ENCODE measurements at regions not wholly inside any gene's neighbourhood (a gene's known extent, or its start where the extent isn't known, plus 50 kb on each side); places are given as distances from the start of the nearest gene placed in this dataset.

- Histone ChIP-seq H4K20me1 (replicated peaks; ENCODE audit: insufficient read depth) (no peaks in the 10 kb centered on the region), H3K27me3 (ENCODE audit: insufficient read depth) (no peaks in the 10 kb centered on the region), H3K4me1 (ENCODE audit: insufficient read depth) (no peaks in the 10 kb centered on the region), H3F3A (replicated peaks; ENCODE audit: low read depth) (no peaks in the 10 kb centered on the region), H3K9me2 (ENCODE audit: insufficient read depth) (no peaks in the 10 kb centered on the region), H3K27ac (ENCODE audit: low read depth) (no peak overlapping the region), H3K79me2 (replicated peaks; ENCODE audit: insufficient read depth) (no peaks in the 10 kb centered on the region), H3K4me2 (no peak overlapping the region), H2AFZ (no peak overlapping the region), H3K4me3 (no peak overlapping the region), H3K36me3 (ENCODE audit: insufficient read depth) (no peaks in the 10 kb centered on the region)
- TF ChIP-seq JUNB (IDR thresholded peaks at IDR 0.05; ENCODE audit: unreplicated experiment) (no peak), STAT1 (IDR thresholded peaks at IDR 0.05; ENCODE audit: unreplicated experiment) (no peak), CREB1 (CRISPR knock-in tag; IDR thresholded peaks at IDR 0.05; ENCODE audit: low read depth) (no peak), ZNF114 (CRISPR knock-in tag; IDR thresholded peaks at IDR 0.05) (no peak), ZNF462 (CRISPR knock-in tag; IDR thresholded peaks at IDR 0.05) (no peak), NANOG (IDR thresholded peaks at IDR 0.05; ENCODE audit: borderline replicate concordance) (no peak), POLR2AphosphoS5 (IDR thresholded peaks at IDR 0.05; ENCODE audit: low read depth) (no peak), EZH2phosphoT487 (IDR thresholded peaks at IDR 0.05; ENCODE audit: unreplicated experiment) (no peak), ZNF331 (CRISPR knock-in tag; IDR thresholded peaks at IDR 0.05; ENCODE audit: low read depth) (no peak), EZH2 (IDR thresholded peaks at IDR 0.05; ENCODE audit: low read depth, unreplicated experiment) (no peak), REST (IDR thresholded peaks at IDR 0.05; ENCODE audit: unreplicated experiment) (no peak)
- TF ChIP-seq, protein P1, sequence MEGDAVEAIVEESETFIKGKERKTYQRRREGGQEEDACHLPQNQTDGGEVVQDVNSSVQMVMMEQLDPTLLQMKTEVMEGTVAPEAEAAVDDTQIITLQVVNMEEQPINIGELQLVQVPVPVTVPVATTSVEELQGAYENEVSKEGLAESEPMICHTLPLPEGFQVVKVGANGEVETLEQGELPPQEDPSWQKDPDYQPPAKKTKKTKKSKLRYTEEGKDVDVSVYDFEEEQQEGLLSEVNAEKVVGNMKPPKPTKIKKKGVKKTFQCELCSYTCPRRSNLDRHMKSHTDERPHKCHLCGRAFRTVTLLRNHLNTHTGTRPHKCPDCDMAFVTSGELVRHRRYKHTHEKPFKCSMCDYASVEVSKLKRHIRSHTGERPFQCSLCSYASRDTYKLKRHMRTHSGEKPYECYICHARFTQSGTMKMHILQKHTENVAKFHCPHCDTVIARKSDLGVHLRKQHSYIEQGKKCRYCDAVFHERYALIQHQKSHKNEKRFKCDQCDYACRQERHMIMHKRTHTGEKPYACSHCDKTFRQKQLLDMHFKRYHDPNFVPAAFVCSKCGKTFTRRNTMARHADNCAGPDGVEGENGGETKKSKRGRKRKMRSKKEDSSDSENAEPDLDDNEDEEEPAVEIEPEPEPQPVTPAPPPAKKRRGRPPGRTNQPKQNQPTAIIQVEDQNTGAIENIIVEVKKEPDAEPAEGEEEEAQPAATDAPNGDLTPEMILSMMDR (conservative IDR thresholded peaks at IDR 0.05; ENCODE audit: low read depth in 2 of 2) = no peak
- TF ChIP-seq, protein P2, sequence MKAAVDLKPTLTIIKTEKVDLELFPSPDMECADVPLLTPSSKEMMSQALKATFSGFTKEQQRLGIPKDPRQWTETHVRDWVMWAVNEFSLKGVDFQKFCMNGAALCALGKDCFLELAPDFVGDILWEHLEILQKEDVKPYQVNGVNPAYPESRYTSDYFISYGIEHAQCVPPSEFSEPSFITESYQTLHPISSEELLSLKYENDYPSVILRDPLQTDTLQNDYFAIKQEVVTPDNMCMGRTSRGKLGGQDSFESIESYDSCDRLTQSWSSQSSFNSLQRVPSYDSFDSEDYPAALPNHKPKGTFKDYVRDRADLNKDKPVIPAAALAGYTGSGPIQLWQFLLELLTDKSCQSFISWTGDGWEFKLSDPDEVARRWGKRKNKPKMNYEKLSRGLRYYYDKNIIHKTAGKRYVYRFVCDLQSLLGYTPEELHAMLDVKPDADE (IDR thresholded peaks at IDR 0.05) = no peak
- H3K27ac Mint-ChIP-seq = no peak overlapping the region
- ATAC-seq (no peak), DNase-seq (ENCODE audit: low spot score) (no peak)
- no peaks in the 10 kb centered on the region for H3K27me3 Mint-ChIP-seq (ENCODE audit: insufficient read depth, low read depth, poor library complexity)
- H3K36me3 Mint-ChIP-seq (ENCODE audit: low read depth) = no peaks in the 10 kb centered on the region
- no peaks in the 10 kb centered on the region for H3K4me1 Mint-ChIP-seq
- H3K9me3 Mint-ChIP-seq = no peaks in the 10 kb centered on the region; the same call in 2 of the 3 replicates
- H3K4me3 Mint-ChIP-seq = no peak overlapping the region
These were observed 222.4 kb upstream of the IRX4 start for GRCh38 chr5:2105141-2105540.

Data from GM23338 (cell line).